ENCODE measurements at regions not wholly inside any gene's neighbourhood (a gene's known extent, or its start where the extent isn't known, plus 50 kb on each side); places are given as distances from the start of the nearest gene placed in this dataset.

GRCh38 chr7:42761486-42761885, 150.4 kb downstream of the C7orf25 start:
- DNase-seq (ENCODE audit: insufficient read length, low spot score) (no peak), FAIRE-seq (no peak)

GRCh38 chr7:42758124-42758523, 153.7 kb downstream of the C7orf25 start:
- DNase-seq (ENCODE audit: insufficient read length, low spot score) (no peak), FAIRE-seq (no peak)

GRCh38 chr7:42756841-42757240, 155.0 kb downstream of the C7orf25 start:
- FAIRE-seq (no peak), DNase-seq (ENCODE audit: insufficient read length, low spot score) (no peak)

- no peak for FAIRE-seq
- no peak for DNase-seq (ENCODE audit: insufficient read length, low spot score)
Measured at GRCh38 chr7:42753811-42754363, 158.0 kb downstream of the C7orf25 start.

GRCh38 chr7:42753367-42753766, 158.5 kb downstream of the C7orf25 start:
- DNase-seq (ENCODE audit: insufficient read length, low spot score) (no peak), FAIRE-seq (no peak)

GRCh38 chr7:42750172-42750571, 161.7 kb downstream of the C7orf25 start:
- DNase-seq (ENCODE audit: insufficient read length, low spot score) (no peak), FAIRE-seq (no peak)

- FAIRE-seq (no peak), DNase-seq (ENCODE audit: insufficient read length, low spot score) (no peak)
Measured at GRCh38 chr7:42747044-42747443, 164.8 kb downstream of the C7orf25 start.

GRCh38 chr7:42746214-42746613, 165.7 kb downstream of the C7orf25 start:
- FAIRE-seq (no peak), DNase-seq (ENCODE audit: insufficient read length, low spot score) (no peak)

GRCh38 chr7:42745357-42746059, 166.4 kb downstream of the C7orf25 start:
- peak; percentile 6 for DNase-seq (ENCODE audit: insufficient read length, low spot score)
- FAIRE-seq = no peak

GRCh38 chr7:42744746-42745145, 167.1 kb downstream of the C7orf25 start:
- no peak for DNase-seq (ENCODE audit: insufficient read length, low spot score)
- FAIRE-seq = no peak

- DNase-seq (ENCODE audit: insufficient read length, low spot score) = no peak
- FAIRE-seq = no peak
Measured at GRCh38 chr7:42743077-42743858, 168.6 kb downstream of the C7orf25 start.

- no peak for FAIRE-seq
- no peak for DNase-seq (ENCODE audit: insufficient read length, low spot score)
Measured at GRCh38 chr7:42742318-42742717, 169.6 kb downstream of the C7orf25 start.

- no peak for FAIRE-seq
- no peak for DNase-seq (ENCODE audit: insufficient read length, low spot score)
Measured at GRCh38 chr7:42740408-42740807, 171.5 kb downstream of the C7orf25 start.

- FAIRE-seq = no peak
- no peak for DNase-seq (ENCODE audit: insufficient read length, low spot score)
Measured at GRCh38 chr7:42739638-42740037, 172.2 kb downstream of the C7orf25 start.

GRCh38 chr7:42736931-42737330, 174.9 kb downstream of the C7orf25 start:
- DNase-seq (ENCODE audit: insufficient read length, low spot score) = no peak

GRCh38 chr7:42735081-42735480, 176.8 kb downstream of the C7orf25 start:
- no peak for DNase-seq (ENCODE audit: insufficient read length, low spot score)

More at GRCh38 chr7:42736931-42737330, 174.9 kb downstream of the C7orf25 start:
- FAIRE-seq = no peak

GRCh38 chr7:42734568-42734967, 177.3 kb downstream of the C7orf25 start:
- DNase-seq (ENCODE audit: insufficient read length, low spot score) = no peak
- no peak for FAIRE-seq

More at GRCh38 chr7:42735081-42735480, 176.8 kb downstream of the C7orf25 start:
- FAIRE-seq = no peak

- FAIRE-seq (no peak), DNase-seq (ENCODE audit: insufficient read length, low spot score) (no peak)
Measured at GRCh38 chr7:42733040-42733439, 178.8 kb downstream of the C7orf25 start.

GRCh38 chr7:42730586-42730985, 181.3 kb downstream of the C7orf25 start:
- FAIRE-seq (no peak), DNase-seq (ENCODE audit: insufficient read length, low spot score) (no peak)

GRCh38 chr7:42729053-42729765, 182.7 kb downstream of the C7orf25 start:
- no peak for DNase-seq (ENCODE audit: insufficient read length, low spot score)
- no peak for FAIRE-seq

GRCh38 chr7:42727451-42727850, 184.4 kb downstream of the C7orf25 start:
- FAIRE-seq (no peak), DNase-seq (ENCODE audit: insufficient read length, low spot score) (no peak)

All from GM19239 (cell line).